Psoas muscle (tissue), 7 donors: ENCODE measurements at regions not wholly inside any gene's neighbourhood (a gene's known extent, or its start where the extent isn't known, plus 50 kb on each side); places are given as distances from the start of the nearest gene placed in this dataset.

Experiments used
- ATAC-seq, 4 donors: fragments of 200-7000 bp; cut with Tn5 transposase; one replicate each; pipeline ENCODE4 v1.9.1; 2020; ENCODE audit warnings: moderate library complexity in 3 of 4, mild to moderate bottlenecking in 2 of 4
- DNase-seq, 2 donors: peaks; one replicate each; pipeline ENCODE4 v3.0.0-alpha.2; 2020
- H3K27ac ChIP-seq: fragments of 200-600 bp; one replicate; pipeline ENCODE4 v1.8.0; 2022
- H3K27me3 ChIP-seq, 3 donors: fragments of 200-600 bp in 1 of 3; one replicate each; pipeline versions ENCODE4 v1.6.1 to v1.8.0; 2013 to 2022; ENCODE audit warnings: low read length in 2 of 3, mild to moderate bottlenecking in 2 of 3, moderate library complexity in 1 of 3; ENCODE audit not compliant: insufficient read depth in 3 of 3
- H3K36me3 ChIP-seq, 2 donors: fragments of 200-600 bp in 1 of 2; one replicate each; pipeline versions ENCODE4 v1.6.1 to v1.8.0; 2013 to 2022; ENCODE audit warnings: low read depth in 1 of 2, mild to moderate bottlenecking in 1 of 2, moderate library complexity in 1 of 2; ENCODE audit not compliant: insufficient read depth in 1 of 2
- H3K4me1 ChIP-seq: fragments of 200-600 bp; one replicate; pipeline ENCODE4 v1.8.0; 2022
- H3K4me3 ChIP-seq: fragments of 200-600 bp; one replicate; pipeline ENCODE4 v1.8.0; 2022; ENCODE audit warnings: mild to moderate bottlenecking
- H3K9me3 ChIP-seq: fragments of 200-600 bp; one replicate; pipeline ENCODE4 v1.8.0; 2022
- WGBS, 3 donors: extraction: QIAGEN DNeasy Blood & Tissue Kit; methylation state at CpG; one replicate each; pipeline versions ENCODE4 v1.1.6 to v1.1.7; 2013; 5-methylcytosine and 5-hydroxymethylcytosine counted together
- intact Hi-C, 2 donors: fragments of 100-400 bp; cut with DNase I; formaldehyde crosslinking; loops; one replicate each; pipeline versions ENCODE4 v1.11.0 to v1.14.2; 2022
- TF ChIP-seq, protein P1 (sequence below): fragments of 200-600 bp; IDR thresholded peaks from one replicate; pipeline ENCODE4 v1.8.0; 2022; ENCODE audit warnings: antibody characterized with exemption
- donor health status: healthy with polysubstance abuse.
- donor health status: DM: no; HTN: no; CAD: no; lungs with moderate emphysema.
- donor health status: Bipolar disorder and iron deficiency.
- donor health status: healthy.
- donor health status: DM: yes; HTN: yes; CAD: no.
- donor health status: DM: no; HTN: no; CAD: no.
- donor health status: DM: yes; HTN: yes; CAD: no.

GRCh38 chr12:124126950-124127655 is 154.1 kb downstream of the ZNF664 start:
- ATAC-seq (no peak), DNase-seq (no peak)
- intact Hi-C loops: no loop called here
- TF ChIP-seq, protein P1, sequence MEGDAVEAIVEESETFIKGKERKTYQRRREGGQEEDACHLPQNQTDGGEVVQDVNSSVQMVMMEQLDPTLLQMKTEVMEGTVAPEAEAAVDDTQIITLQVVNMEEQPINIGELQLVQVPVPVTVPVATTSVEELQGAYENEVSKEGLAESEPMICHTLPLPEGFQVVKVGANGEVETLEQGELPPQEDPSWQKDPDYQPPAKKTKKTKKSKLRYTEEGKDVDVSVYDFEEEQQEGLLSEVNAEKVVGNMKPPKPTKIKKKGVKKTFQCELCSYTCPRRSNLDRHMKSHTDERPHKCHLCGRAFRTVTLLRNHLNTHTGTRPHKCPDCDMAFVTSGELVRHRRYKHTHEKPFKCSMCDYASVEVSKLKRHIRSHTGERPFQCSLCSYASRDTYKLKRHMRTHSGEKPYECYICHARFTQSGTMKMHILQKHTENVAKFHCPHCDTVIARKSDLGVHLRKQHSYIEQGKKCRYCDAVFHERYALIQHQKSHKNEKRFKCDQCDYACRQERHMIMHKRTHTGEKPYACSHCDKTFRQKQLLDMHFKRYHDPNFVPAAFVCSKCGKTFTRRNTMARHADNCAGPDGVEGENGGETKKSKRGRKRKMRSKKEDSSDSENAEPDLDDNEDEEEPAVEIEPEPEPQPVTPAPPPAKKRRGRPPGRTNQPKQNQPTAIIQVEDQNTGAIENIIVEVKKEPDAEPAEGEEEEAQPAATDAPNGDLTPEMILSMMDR: no peak
- Histone ChIP-seq H3K4me1 (no peaks in the 10 kb centered on the region), H3K4me3 (no peak overlapping the region), H3K27ac (no peak overlapping the region), H3K36me3 (no peaks in the 10 kb centered on the region), H3K9me3 (no peaks in the 10 kb centered on the region), H3K27me3 (no peaks in the 10 kb centered on the region)
- 37 to 57% (median 48%) methylated on average over 15 of the region's 15 CpGs for WGBS, 3 donors

- no peaks in the 10 kb centered on the region for H3K27me3 ChIP-seq
- no peaks in the 10 kb centered on the region for H3K9me3 ChIP-seq
- no peaks in the 10 kb centered on the region for H3K36me3 ChIP-seq
- no peak overlapping the region for H3K27ac ChIP-seq
- 96 to 97% (median 96%) methylated on average over 9 of the region's 9 CpGs for WGBS, 3 donors
- no peaks in the 10 kb centered on the region for H3K4me1 ChIP-seq
- no peak for DNase-seq
- H3K4me3 ChIP-seq: no peak overlapping the region
- intact Hi-C loops: no loop called here
- ATAC-seq: no peak
- TF ChIP-seq, protein P1: no peak
These were observed 156.1 kb downstream of the ZNF664 start for GRCh38 chr12:124129132-124129531.

DNA sequence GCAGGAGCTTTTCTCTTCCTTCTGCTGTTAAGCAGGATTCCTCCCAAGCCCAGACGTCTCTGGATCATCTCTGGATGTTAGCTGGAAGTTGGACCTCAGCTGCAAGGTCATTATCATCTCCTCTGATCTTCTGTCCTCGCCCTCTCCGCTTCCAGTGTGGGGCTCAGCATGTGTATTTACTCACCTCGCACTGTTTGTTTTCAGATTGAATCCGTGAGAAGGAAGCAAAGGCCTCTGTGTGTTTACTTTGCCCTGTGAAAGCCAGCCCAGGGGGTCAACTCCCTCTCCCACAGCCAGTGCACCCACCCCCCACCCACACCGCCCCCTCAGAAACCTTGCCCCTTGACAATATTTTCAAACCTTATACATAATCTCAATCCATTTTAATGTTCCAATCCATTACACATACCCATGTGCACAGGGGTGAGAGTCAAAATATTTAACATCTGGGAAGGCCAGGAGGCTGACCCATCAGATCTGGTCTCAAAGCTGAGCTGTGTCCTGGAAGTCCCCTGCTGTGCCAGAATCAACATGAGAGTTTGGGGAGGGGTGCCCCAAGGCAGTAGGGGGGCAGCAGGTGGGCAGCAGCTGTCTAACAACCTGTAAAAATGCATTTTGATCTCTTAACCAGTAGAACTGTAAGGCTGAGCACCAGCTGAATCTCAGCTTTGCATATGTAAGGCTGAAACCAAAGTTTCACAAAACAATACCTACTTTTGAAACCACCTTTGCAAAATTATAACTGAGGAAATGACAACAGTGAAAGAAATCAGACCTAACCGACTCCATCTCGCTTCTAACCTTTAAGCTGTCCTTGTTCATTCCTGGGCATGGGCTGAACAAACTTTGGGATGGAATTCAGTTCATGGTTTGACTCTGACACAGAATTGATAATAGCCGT is 157.9 kb downstream of the ZNF664 start:
- H3K27me3 ChIP-seq: no peaks in the 10 kb centered on the region
- H3K9me3 ChIP-seq: no peaks in the 10 kb centered on the region
- intact Hi-C loops: no loop called here
- TF ChIP-seq, protein P1: no peak
- no peaks in the 10 kb centered on the region for H3K36me3 ChIP-seq
- ATAC-seq: no peak
- H3K4me3 ChIP-seq: no peak overlapping the region
- WGBS, 3 donors: 80 to 85% (median 85%) methylated on average over 9 of the region's 9 CpGs
- no peaks in the 10 kb centered on the region for H3K4me1 ChIP-seq
- H3K27ac ChIP-seq: no peak overlapping the region
- DNase-seq: no peak

DNA sequence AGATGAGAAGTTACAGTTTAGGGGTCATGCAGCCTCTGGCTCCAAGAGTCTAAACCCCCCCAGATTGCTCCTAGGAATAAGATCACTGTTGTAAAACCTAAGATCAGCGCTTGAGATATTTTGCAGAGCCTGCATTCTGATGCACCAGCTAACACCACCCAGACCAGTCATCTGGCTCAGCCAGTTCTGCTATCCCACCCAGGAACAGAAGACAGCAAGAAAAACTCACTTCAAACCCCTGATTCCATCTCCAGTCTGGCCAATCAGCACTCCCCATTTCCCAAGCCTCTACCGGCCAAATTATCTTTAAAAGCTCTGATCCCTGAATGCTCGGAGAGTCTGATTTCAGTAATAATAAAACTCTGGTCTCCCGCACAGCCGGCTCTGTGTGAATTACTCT is 158.6 kb downstream of the ZNF664 start:
- no peak for ATAC-seq
- whole genome bisulfite sequencing, 3 donors: 87 to 93% (median 91%) methylated on average over 5 of the region's 5 CpGs

More for the DNA sequence above, 158.6 kb downstream of the ZNF664 start:
- H3K9me3 ChIP-seq: no peaks in the 10 kb centered on the region
- H3K27me3 ChIP-seq: no peaks in the 10 kb centered on the region
- intact Hi-C loops: no loop called here
- DNase-seq: no peak
- H3K36me3 ChIP-seq: no peaks in the 10 kb centered on the region
- no peak overlapping the region for H3K4me3 ChIP-seq
- H3K27ac ChIP-seq: no peak overlapping the region
- TF ChIP-seq, protein P1: no peak
- no peaks in the 10 kb centered on the region for H3K4me1 ChIP-seq
